ENCODE measurements at regions not wholly inside any gene's neighbourhood (a gene's known extent, or its start where the extent isn't known, plus 50 kb on each side); places are given as distances from the start of the nearest gene placed in this dataset.

DNA sequence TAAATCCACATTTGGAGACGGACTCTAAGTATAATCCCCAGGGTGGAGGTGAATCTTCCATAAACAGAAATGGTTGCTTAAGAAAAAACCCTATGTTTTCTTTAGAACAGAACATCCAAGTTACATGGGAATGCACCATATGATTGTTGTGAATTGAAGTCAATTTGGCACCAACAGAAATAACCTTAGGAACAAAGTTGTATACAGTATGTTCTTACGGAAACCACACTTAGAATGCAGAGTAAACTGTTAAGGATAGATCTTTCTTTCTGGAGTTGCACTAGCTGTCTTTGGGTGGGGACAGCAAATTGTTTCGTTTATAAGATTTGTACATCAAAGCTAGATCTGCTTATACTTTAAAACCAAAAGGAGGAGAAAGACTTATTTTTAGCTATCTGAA is 316.4 kb downstream of the PTEN start:
- no peaks in the 10 kb centered on the region for H3K79me2 ChIP-seq (ENCODE audit: low read length)
- no peaks in the 10 kb centered on the region for H3K9me3 ChIP-seq (ENCODE audit: insufficient read depth, low read length)
- H2AFZ ChIP-seq (ENCODE audit: low read depth, low read length), result no peak overlapping the region

DNA sequence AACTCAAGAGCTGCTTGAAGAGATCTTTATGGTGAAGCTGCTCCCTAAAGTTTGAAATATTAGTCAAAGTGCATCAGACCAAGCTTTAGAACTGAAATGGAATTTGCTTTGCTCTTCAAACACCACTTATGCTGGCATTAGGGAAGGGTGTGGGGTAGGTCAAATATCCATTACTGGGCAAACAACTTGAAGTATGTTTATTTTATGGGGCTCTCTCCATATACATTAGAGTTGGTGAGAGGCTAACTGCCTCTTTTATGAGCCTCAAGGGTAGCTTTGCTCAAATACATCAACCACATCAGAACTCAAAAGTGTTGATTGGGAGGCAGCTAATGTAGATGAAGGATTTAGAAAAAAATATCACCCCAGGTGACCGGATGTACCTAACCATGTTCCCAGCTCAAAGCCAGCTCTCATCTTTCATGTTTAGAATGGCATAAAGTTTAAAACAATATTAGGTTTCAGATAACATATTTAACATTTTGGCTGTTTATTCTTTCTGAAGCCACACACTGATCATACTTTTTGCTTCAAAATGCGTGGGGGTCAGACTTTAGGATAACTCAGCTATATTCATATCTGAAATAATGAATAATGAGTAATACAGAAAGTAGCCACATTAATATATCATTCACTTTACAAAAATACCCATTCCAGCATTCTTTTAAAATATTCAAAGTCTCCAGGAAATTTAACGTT is 318.6 kb downstream of the PTEN start:
- H4K20me1 ChIP-seq (ENCODE audit: insufficient read depth, low read length), result no peaks in the 10 kb centered on the region
- H3K9me3 ChIP-seq (ENCODE audit: insufficient read depth, low read length), result no peaks in the 10 kb centered on the region
- H3K9ac ChIP-seq (ENCODE audit: low read length), result no peak overlapping the region
- no peaks in the 10 kb centered on the region for H3K36me3 ChIP-seq (replicated peaks; ENCODE audit: low read depth, low read length)
- TF ChIP-seq, protein P1, sequence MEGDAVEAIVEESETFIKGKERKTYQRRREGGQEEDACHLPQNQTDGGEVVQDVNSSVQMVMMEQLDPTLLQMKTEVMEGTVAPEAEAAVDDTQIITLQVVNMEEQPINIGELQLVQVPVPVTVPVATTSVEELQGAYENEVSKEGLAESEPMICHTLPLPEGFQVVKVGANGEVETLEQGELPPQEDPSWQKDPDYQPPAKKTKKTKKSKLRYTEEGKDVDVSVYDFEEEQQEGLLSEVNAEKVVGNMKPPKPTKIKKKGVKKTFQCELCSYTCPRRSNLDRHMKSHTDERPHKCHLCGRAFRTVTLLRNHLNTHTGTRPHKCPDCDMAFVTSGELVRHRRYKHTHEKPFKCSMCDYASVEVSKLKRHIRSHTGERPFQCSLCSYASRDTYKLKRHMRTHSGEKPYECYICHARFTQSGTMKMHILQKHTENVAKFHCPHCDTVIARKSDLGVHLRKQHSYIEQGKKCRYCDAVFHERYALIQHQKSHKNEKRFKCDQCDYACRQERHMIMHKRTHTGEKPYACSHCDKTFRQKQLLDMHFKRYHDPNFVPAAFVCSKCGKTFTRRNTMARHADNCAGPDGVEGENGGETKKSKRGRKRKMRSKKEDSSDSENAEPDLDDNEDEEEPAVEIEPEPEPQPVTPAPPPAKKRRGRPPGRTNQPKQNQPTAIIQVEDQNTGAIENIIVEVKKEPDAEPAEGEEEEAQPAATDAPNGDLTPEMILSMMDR (IDR thresholded peaks at IDR 0.05; ENCODE audit: low read depth, low read length), result no peak
- TF ChIP-seq EZH2phosphoT487 (IDR thresholded peaks at IDR 0.05; ENCODE audit: low read depth), result no peak
- H2AFZ ChIP-seq (ENCODE audit: low read depth, low read length), result no peak overlapping the region
- peaks cover 8% of the 10 kb centered on the region for H3K4me1 ChIP-seq (ENCODE audit: low read length)
- no peak overlapping the region for H3K4me3 ChIP-seq (ENCODE audit: low read length)
- H3K27me3 ChIP-seq (ENCODE audit: low read depth, low read length), result no peaks in the 10 kb centered on the region
- H3K27ac ChIP-seq (ENCODE audit: low read length), result no peak overlapping the region
- no peaks in the 10 kb centered on the region for H3K79me2 ChIP-seq (ENCODE audit: low read length)
- no peak overlapping the region for H3K4me2 ChIP-seq (ENCODE audit: low read length)

More for the DNA sequence above, 316.4 kb downstream of the PTEN start:
- H3K27me3 ChIP-seq (ENCODE audit: low read depth, low read length), result no peaks in the 10 kb centered on the region
- no peaks in the 10 kb centered on the region for H3K36me3 ChIP-seq (replicated peaks; ENCODE audit: low read depth, low read length)
- no peaks in the 10 kb centered on the region for H4K20me1 ChIP-seq (ENCODE audit: insufficient read depth, low read length)
- H3K4me1 ChIP-seq (ENCODE audit: low read length), result peaks cover 8% of the 10 kb centered on the region
- TF ChIP-seq EZH2phosphoT487 (IDR thresholded peaks at IDR 0.05; ENCODE audit: low read depth), result no peak
- TF ChIP-seq, protein P1 (IDR thresholded peaks at IDR 0.05; ENCODE audit: low read depth, low read length), result no peak
- H3K4me3 ChIP-seq (ENCODE audit: low read length), result no peak overlapping the region
- H3K4me2 ChIP-seq (ENCODE audit: low read length), result no peak overlapping the region
- no peak overlapping the region for H3K27ac ChIP-seq (ENCODE audit: low read length)
- no peak overlapping the region for H3K9ac ChIP-seq (ENCODE audit: low read length)

DNA sequence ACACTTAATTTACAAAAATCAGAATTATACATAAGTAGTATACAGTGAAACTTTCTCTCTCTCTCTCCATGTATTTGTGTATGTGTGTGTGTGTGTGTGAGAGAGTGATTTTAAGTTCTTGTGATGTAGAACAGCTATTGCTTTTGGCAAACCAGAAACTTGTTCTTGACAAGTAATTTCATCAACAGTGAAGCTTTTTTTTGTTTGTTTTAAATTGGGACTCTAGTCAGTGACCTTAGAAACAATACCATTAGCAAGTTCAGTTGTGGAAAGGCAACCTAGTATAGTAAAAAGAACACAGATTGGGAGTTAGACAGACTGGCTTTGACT is 319.1 kb downstream of the PTEN start:
- Histone ChIP-seq H3K4me1 (ENCODE audit: low read length) (peaks cover 8% of the 10 kb centered on the region), H3K27ac (ENCODE audit: low read length) (no peak overlapping the region), H3K4me3 (ENCODE audit: low read length) (no peak overlapping the region), H3K79me2 (ENCODE audit: low read length) (no peaks in the 10 kb centered on the region), H3K27me3 (ENCODE audit: low read depth, low read length) (no peaks in the 10 kb centered on the region), H3K9ac (ENCODE audit: low read length) (no peak overlapping the region), H2AFZ (ENCODE audit: low read depth, low read length) (no peak overlapping the region), H3K9me3 (ENCODE audit: insufficient read depth, low read length) (no peaks in the 10 kb centered on the region), H3K36me3 (replicated peaks; ENCODE audit: low read depth, low read length) (no peaks in the 10 kb centered on the region), H4K20me1 (ENCODE audit: insufficient read depth, low read length) (no peaks in the 10 kb centered on the region), H3K4me2 (ENCODE audit: low read length) (no peak overlapping the region)
- TF ChIP-seq EZH2phosphoT487 (IDR thresholded peaks at IDR 0.05; ENCODE audit: low read depth), result no peak
- TF ChIP-seq, protein P1 (IDR thresholded peaks at IDR 0.05; ENCODE audit: low read depth, low read length), result no peak

DNA sequence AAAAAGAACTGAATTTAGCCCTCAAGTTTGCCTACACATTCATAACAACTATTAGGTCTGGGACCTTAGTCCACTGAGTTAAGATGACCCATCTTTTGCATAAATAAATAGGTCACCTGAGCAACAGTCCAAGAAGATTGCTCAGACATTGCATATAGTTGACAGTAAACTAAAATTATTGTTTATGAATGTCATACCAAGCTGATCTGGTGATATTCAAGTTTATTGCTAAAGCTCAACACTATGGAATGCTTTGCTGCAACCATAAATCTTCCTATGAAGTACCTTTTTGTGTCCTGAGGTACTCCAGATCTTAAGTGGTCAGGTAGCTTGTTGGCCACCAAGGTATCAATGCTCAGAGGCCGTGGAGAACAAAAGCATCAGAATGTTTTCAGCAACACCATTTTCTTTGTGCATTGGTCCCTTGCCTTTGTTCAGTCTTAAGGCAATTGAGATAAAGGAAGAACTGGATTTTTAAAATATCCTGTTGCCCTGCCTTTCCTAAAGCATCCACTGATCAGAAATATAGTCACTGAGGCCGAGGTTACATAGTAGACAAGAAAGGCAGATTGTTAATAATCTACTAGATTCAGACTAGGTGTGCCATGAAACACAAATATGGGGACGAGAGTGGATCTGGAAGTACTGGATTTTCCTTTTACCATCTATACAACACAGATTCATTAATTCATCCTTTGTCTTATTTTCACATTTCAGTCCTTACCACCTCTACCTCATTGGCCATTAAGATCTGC is 321.3 kb downstream of the PTEN start:
- no peak for TF ChIP-seq EZH2phosphoT487 (IDR thresholded peaks at IDR 0.05; ENCODE audit: low read depth)
- TF ChIP-seq, protein P1 (IDR thresholded peaks at IDR 0.05; ENCODE audit: low read depth, low read length), result no peak
- H3K9ac ChIP-seq (ENCODE audit: low read length), result no peak overlapping the region
- H2AFZ ChIP-seq (ENCODE audit: low read depth, low read length), result no peak overlapping the region
- H4K20me1 ChIP-seq (ENCODE audit: insufficient read depth, low read length), result no peaks in the 10 kb centered on the region
- no peaks in the 10 kb centered on the region for H3K79me2 ChIP-seq (ENCODE audit: low read length)
- H3K4me1 ChIP-seq (ENCODE audit: low read length), result peaks cover 8% of the 10 kb centered on the region
- no peaks in the 10 kb centered on the region for H3K27me3 ChIP-seq (ENCODE audit: low read depth, low read length)
- H3K36me3 ChIP-seq (replicated peaks; ENCODE audit: low read depth, low read length), result no peaks in the 10 kb centered on the region
- H3K9me3 ChIP-seq (ENCODE audit: insufficient read depth, low read length), result no peaks in the 10 kb centered on the region
- H3K27ac ChIP-seq (ENCODE audit: low read length), result no peak overlapping the region
- H3K4me3 ChIP-seq (ENCODE audit: low read length), result no peak overlapping the region
- no peak overlapping the region for H3K4me2 ChIP-seq (ENCODE audit: low read length)
